Sigmoid colon (tissue), 4 donors: ENCODE measurements at regions not wholly inside any gene's neighbourhood (a gene's known extent, or its start where the extent isn't known, plus 50 kb on each side); places are given as distances from the start of the nearest gene placed in this dataset.

Source experiments
- EP300 ChIP-seq, 4 donors: sonication (generic); formaldehyde crosslinking; IDR thresholded peaks; one replicate each; pipeline ENCODE4 v1.6.1; 2017; ENCODE audit warnings: antibody characterized with exemption in 4 of 4
- POLR2A ChIP-seq, 2 donors: fragments of 450-650 bp; IDR thresholded peaks; one replicate each; pipeline ENCODE4 v1.6.1; 2016; ENCODE audit warnings: antibody characterized with exemption in 2 of 2, mild to moderate bottlenecking in 2 of 2, moderate library complexity in 2 of 2
- TF ChIP-seq, protein P1 (sequence below), 4 experiments: fragments of 450-650 bp in 3 of 4; fragments of 200-600 bp in 1 of 4; IDR thresholded peaks; one replicate each; pipeline ENCODE4 v1.5.1; 2016 to 2019; ENCODE audit warnings: antibody characterized with exemption in 4 of 4, mild to moderate bottlenecking in 3 of 4, moderate library complexity in 2 of 4

DNA sequence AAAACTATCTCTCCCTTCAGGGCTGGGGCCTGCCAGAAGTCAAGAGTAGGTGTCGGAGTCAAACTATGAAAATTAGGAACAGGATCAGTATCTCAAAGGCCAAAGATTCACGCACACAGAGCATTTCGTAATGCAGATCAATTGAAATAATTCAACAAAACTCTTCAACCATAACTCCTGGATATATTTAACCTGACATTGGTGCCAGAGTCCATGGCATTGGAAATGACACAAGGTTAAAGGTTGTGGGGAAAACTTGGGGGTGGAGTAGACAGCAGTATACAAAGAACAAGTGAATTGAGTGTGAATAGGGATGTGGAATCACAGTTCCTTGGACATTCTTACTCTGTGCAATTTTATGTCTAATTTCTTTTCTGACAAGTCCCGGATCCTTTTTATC, 788.0 kb upstream of the GYPC start:
- TF ChIP-seq, protein P1, sequence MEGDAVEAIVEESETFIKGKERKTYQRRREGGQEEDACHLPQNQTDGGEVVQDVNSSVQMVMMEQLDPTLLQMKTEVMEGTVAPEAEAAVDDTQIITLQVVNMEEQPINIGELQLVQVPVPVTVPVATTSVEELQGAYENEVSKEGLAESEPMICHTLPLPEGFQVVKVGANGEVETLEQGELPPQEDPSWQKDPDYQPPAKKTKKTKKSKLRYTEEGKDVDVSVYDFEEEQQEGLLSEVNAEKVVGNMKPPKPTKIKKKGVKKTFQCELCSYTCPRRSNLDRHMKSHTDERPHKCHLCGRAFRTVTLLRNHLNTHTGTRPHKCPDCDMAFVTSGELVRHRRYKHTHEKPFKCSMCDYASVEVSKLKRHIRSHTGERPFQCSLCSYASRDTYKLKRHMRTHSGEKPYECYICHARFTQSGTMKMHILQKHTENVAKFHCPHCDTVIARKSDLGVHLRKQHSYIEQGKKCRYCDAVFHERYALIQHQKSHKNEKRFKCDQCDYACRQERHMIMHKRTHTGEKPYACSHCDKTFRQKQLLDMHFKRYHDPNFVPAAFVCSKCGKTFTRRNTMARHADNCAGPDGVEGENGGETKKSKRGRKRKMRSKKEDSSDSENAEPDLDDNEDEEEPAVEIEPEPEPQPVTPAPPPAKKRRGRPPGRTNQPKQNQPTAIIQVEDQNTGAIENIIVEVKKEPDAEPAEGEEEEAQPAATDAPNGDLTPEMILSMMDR (IDR thresholded peaks at IDR 0.05) = no peak
- TF ChIP-seq POLR2A (IDR thresholded peaks at IDR 0.05) = no peak
- no peak for TF ChIP-seq EP300 (IDR thresholded peaks at IDR 0.05)
